Fibroblast of lung (primary cell): ENCODE measurements at regions not wholly inside any gene's neighbourhood (a gene's known extent, or its start where the extent isn't known, plus 50 kb on each side); places are given as distances from the start of the nearest gene placed in this dataset.

ENCODE experiments used
- EZH2 ChIP-seq: IDR thresholded peaks from 2 replicates; pipeline ENCODE4 v1.5.1; 2012; ENCODE audit warnings: low read length, control low read depth, mild to moderate bottlenecking; ENCODE audit errors: missing control alignments
- TF ChIP-seq, protein P1 (sequence below), 2 donors: IDR thresholded peaks in 1 of 2; conservative IDR thresholded peaks in 1 of 2; 1 replicate in 1 of 2; 2 replicates in 1 of 2; pipeline ENCODE4 v1.5.1; 2011 to 2012; ENCODE audit warnings: low read length in 2 of 2, control low read depth in 1 of 2, inconsistent platforms in 1 of 2, low read depth in 1 of 2, mild to moderate bottlenecking in 1 of 2

DNA sequence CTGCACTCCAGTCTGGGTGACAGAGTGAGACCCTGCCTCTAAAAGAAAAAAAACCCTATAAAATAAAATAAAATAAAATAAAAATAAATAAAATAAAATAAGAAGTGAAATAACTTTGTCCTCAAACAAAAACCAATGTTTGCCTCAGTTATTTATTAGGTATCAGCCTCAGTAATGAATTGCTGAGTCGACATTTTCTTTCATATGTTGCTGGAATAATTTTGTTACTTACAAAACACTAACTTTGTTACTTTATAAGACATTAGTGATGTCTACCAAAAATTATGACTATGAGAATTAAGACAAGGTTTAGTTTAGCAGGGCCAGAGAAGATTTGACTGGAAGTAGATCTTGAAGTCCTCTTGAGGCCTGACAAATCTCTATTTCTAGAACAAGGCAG is 2074.5 kb upstream of the PCDH20 start:
- TF ChIP-seq EZH2, result no peak
- TF ChIP-seq, protein P1, sequence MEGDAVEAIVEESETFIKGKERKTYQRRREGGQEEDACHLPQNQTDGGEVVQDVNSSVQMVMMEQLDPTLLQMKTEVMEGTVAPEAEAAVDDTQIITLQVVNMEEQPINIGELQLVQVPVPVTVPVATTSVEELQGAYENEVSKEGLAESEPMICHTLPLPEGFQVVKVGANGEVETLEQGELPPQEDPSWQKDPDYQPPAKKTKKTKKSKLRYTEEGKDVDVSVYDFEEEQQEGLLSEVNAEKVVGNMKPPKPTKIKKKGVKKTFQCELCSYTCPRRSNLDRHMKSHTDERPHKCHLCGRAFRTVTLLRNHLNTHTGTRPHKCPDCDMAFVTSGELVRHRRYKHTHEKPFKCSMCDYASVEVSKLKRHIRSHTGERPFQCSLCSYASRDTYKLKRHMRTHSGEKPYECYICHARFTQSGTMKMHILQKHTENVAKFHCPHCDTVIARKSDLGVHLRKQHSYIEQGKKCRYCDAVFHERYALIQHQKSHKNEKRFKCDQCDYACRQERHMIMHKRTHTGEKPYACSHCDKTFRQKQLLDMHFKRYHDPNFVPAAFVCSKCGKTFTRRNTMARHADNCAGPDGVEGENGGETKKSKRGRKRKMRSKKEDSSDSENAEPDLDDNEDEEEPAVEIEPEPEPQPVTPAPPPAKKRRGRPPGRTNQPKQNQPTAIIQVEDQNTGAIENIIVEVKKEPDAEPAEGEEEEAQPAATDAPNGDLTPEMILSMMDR (conservative IDR thresholded peaks at IDR 0.05 in 1 of 2, IDR thresholded peaks at IDR 0.05 in 1 of 2; ENCODE audit: low read depth in 1 of 2, low read length in 2 of 2), result no peak
